ENCODE measurements at regions not wholly inside any gene's neighbourhood (a gene's known extent, or its start where the extent isn't known, plus 50 kb on each side); places are given as distances from the start of the nearest gene placed in this dataset.

DNA sequence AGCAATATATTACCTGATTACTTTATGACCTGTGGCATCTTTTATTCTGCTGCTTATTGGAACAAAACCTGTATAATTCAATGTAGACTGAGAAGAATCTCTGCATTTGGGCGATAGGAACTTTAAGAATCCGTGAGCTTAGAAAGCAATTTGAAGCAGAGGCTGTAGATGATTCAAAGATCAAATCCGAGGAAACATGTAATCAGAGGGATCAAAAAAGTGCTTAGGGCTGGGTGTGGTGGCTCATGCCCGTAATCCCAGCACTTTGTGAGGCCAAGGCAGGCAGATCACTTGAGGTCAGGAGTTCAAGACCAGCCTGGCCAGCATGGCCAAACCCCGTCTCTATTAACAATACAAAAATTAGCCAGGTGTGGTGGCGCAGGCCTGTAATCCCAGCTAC is 198.4 kb downstream of the MTX2 start:
- no peak for TF ChIP-seq ARNTL (CRISPR knock-in tag; IDR thresholded peaks at IDR 0.05; ENCODE audit: borderline replicate concordance, low read depth)

DNA sequence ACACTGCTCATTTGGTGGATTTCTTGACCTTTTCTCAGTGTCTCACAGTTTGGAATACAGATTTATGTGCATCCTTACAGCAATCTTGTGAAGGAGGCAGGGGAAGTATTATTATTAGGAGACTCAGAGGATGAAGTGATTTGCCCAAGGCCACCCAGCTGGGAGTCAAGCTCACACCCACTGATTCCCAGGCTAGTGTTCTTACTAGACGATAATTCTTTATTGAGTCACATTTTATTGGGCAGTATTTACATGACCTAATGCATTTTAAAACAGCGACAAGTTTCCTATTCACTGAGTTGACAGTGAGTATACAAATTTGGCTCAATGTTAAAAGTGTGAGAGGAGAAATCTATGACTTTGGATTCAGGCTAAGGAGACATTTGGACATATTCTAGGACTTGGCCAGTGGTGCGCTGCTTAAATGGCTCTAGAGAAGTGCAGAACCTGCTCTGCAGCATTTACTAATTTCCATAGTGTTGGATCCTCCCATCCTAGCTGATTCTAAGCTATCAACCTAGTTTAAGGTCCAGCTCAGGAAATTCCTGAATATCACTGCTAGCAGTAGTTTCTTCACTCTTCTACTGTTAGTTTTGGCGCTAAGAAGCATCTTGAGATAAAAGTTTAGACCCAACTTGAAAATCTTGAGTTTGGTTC is 199.3 kb downstream of the MTX2 start:
- TF ChIP-seq ZNF70 (CRISPR knock-in tag; IDR thresholded peaks at IDR 0.05) (no peak), OSR1 (CRISPR knock-in tag; IDR thresholded peaks at IDR 0.05) (no peak), SNAI2 (CRISPR knock-in tag; IDR thresholded peaks at IDR 0.05) (no peak)
- TF ChIP-seq, protein P1, sequence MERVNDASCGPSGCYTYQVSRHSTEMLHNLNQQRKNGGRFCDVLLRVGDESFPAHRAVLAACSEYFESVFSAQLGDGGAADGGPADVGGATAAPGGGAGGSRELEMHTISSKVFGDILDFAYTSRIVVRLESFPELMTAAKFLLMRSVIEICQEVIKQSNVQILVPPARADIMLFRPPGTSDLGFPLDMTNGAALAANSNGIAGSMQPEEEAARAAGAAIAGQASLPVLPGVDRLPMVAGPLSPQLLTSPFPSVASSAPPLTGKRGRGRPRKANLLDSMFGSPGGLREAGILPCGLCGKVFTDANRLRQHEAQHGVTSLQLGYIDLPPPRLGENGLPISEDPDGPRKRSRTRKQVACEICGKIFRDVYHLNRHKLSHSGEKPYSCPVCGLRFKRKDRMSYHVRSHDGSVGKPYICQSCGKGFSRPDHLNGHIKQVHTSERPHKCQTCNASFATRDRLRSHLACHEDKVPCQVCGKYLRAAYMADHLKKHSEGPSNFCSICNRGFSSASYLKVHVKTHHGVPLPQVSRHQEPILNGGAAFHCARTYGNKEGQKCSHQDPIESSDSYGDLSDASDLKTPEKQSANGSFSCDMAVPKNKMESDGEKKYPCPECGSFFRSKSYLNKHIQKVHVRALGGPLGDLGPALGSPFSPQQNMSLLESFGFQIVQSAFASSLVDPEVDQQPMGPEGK (CRISPR knock-in tag; IDR thresholded peaks at IDR 0.05; ENCODE audit: borderline replicate concordance): no peak
- TF ChIP-seq, protein P2, sequence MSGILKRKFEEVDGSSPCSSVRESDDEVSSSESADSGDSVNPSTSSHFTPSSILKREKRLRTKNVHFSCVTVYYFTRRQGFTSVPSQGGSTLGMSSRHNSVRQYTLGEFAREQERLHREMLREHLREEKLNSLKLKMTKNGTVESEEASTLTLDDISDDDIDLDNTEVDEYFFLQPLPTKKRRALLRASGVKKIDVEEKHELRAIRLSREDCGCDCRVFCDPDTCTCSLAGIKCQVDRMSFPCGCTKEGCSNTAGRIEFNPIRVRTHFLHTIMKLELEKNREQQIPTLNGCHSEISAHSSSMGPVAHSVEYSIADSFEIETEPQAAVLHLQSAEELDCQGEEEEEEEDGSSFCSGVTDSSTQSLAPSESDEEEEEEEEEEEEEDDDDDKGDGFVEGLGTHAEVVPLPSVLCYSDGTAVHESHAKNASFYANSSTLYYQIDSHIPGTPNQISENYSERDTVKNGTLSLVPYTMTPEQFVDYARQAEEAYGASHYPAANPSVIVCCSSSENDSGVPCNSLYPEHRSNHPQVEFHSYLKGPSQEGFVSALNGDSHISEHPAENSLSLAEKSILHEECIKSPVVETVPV (CRISPR knock-in tag; IDR thresholded peaks at IDR 0.05): no peak
- ATAC-seq: no peak

More for the DNA sequence above, 198.4 kb downstream of the MTX2 start:
- no peak for ATAC-seq

DNA sequence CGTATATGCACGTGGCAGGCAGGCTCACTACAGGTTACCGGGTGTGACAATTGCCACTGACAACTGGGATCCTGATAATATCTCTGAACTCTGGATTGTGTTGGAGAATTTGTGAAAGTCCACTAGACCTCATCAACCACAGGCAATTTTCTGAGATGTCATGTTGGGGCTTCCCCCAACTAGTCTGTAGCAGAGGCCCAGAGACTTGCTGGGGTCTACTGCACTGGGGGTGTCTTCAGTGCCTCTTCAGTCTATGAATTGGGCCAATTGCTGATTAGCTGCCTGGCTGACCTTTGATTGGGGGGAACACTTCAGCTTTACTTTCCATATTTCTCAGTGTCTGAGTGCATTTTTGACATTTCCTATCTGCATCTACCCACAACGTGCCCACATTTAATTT is 201.5 kb downstream of the MTX2 start:
- TF ChIP-seq ZNF8 (CRISPR knock-in tag; IDR thresholded peaks at IDR 0.05): no peak
- TF ChIP-seq ARNTL (CRISPR knock-in tag; IDR thresholded peaks at IDR 0.05; ENCODE audit: borderline replicate concordance, low read depth): no peak
- no peak for TF ChIP-seq ZNF70 (CRISPR knock-in tag; IDR thresholded peaks at IDR 0.05)
- no peak for TF ChIP-seq SNAI2 (CRISPR knock-in tag; IDR thresholded peaks at IDR 0.05)
- TF ChIP-seq CSDC2 (CRISPR knock-in tag; IDR thresholded peaks at IDR 0.05): no peak
- TF ChIP-seq, protein P1 (CRISPR knock-in tag; IDR thresholded peaks at IDR 0.05; ENCODE audit: borderline replicate concordance): no peak
- no peak for TF ChIP-seq PPARA (CRISPR knock-in tag; IDR thresholded peaks at IDR 0.05; ENCODE audit: borderline replicate concordance)
- TF ChIP-seq, protein P3, sequence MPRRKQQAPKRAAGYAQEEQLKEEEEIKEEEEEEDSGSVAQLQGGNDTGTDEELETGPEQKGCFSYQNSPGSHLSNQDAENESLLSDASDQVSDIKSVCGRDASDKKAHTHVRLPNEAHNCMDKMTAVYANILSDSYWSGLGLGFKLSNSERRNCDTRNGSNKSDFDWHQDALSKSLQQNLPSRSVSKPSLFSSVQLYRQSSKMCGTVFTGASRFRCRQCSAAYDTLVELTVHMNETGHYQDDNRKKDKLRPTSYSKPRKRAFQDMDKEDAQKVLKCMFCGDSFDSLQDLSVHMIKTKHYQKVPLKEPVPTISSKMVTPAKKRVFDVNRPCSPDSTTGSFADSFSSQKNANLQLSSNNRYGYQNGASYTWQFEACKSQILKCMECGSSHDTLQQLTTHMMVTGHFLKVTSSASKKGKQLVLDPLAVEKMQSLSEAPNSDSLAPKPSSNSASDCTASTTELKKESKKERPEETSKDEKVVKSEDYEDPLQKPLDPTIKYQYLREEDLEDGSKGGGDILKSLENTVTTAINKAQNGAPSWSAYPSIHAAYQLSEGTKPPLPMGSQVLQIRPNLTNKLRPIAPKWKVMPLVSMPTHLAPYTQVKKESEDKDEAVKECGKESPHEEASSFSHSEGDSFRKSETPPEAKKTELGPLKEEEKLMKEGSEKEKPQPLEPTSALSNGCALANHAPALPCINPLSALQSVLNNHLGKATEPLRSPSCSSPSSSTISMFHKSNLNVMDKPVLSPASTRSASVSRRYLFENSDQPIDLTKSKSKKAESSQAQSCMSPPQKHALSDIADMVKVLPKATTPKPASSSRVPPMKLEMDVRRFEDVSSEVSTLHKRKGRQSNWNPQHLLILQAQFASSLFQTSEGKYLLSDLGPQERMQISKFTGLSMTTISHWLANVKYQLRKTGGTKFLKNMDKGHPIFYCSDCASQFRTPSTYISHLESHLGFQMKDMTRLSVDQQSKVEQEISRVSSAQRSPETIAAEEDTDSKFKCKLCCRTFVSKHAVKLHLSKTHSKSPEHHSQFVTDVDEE (CRISPR knock-in tag; IDR thresholded peaks at IDR 0.05): no peak
- no peak for TF ChIP-seq ZFP30 (CRISPR knock-in tag; IDR thresholded peaks at IDR 0.05)
- no peak for TF ChIP-seq ISL1 (CRISPR knock-in tag; IDR thresholded peaks at IDR 0.05)
- TF ChIP-seq ZC3H10 (CRISPR knock-in tag; IDR thresholded peaks at IDR 0.05): no peak
- no peak for TF ChIP-seq ZFP3 (CRISPR knock-in tag; IDR thresholded peaks at IDR 0.05)
- no peak for TF ChIP-seq ESRRG (CRISPR knock-in tag; IDR thresholded peaks at IDR 0.05)
- no peak for TF ChIP-seq BACH2 (CRISPR knock-in tag; IDR thresholded peaks at IDR 0.05; ENCODE audit: borderline replicate concordance)
- no peak for TF ChIP-seq TOX (CRISPR knock-in tag; IDR thresholded peaks at IDR 0.05; ENCODE audit: borderline replicate concordance)
- TF ChIP-seq, protein P2 (CRISPR knock-in tag; IDR thresholded peaks at IDR 0.05): no peak
- TF ChIP-seq, protein P4, sequence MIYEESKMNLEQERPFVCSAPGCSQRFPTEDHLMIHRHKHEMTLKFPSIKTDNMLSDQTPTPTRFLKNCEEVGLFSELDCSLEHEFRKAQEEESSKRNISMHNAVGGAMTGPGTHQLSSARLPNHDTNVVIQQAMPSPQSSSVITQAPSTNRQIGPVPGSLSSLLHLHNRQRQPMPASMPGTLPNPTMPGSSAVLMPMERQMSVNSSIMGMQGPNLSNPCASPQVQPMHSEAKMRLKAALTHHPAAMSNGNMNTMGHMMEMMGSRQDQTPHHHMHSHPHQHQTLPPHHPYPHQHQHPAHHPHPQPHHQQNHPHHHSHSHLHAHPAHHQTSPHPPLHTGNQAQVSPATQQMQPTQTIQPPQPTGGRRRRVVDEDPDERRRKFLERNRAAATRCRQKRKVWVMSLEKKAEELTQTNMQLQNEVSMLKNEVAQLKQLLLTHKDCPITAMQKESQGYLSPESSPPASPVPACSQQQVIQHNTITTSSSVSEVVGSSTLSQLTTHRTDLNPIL (CRISPR knock-in tag; IDR thresholded peaks at IDR 0.05; ENCODE audit: low read depth): no peak

More for the DNA sequence above, 201.5 kb downstream of the MTX2 start:
- ATAC-seq: no peak
